ENCODE measurements at regions not wholly inside any gene's neighbourhood (a gene's known extent, or its start where the extent isn't known, plus 50 kb on each side); places are given as distances from the start of the nearest gene placed in this dataset.

- Histone ChIP-seq H3K4me1 (ENCODE audit: control insufficient read depth, low read length) (no peaks in the 10 kb centered on the region), H4K20me1 (ENCODE audit: control insufficient read depth, insufficient read depth, low read depth, low read length) (no peaks in the 10 kb centered on the region), H3K27ac (ENCODE audit: low read depth, low read length) (no peak overlapping the region), H3K79me2 (ENCODE audit: control insufficient read depth, low read length) (no peaks in the 10 kb centered on the region), H3F3A (ENCODE audit: control insufficient read depth, insufficient read depth) (no peaks in the 10 kb centered on the region), H3K4me2 (ENCODE audit: low read length) (no peak overlapping the region), H3K4me3 (ENCODE audit: low read length) (no peak overlapping the region), H3K27me3 (ENCODE audit: control insufficient read depth, low read length) (no peaks in the 10 kb centered on the region), H3K9me2 (replicated peaks; ENCODE audit: control insufficient read depth, low read length) (no peaks in the 10 kb centered on the region), H3K36me3 (ENCODE audit: control insufficient read depth, low read length) (no peaks in the 10 kb centered on the region), H3K9me3 (ENCODE audit: control insufficient read depth, insufficient read depth, low read length) (no peaks in the 10 kb centered on the region)
- no peak for TF ChIP-seq EZH2phosphoT487 (IDR thresholded peaks at IDR 0.05; ENCODE audit: borderline replicate concordance, low read length)
- TF ChIP-seq, protein P1, sequence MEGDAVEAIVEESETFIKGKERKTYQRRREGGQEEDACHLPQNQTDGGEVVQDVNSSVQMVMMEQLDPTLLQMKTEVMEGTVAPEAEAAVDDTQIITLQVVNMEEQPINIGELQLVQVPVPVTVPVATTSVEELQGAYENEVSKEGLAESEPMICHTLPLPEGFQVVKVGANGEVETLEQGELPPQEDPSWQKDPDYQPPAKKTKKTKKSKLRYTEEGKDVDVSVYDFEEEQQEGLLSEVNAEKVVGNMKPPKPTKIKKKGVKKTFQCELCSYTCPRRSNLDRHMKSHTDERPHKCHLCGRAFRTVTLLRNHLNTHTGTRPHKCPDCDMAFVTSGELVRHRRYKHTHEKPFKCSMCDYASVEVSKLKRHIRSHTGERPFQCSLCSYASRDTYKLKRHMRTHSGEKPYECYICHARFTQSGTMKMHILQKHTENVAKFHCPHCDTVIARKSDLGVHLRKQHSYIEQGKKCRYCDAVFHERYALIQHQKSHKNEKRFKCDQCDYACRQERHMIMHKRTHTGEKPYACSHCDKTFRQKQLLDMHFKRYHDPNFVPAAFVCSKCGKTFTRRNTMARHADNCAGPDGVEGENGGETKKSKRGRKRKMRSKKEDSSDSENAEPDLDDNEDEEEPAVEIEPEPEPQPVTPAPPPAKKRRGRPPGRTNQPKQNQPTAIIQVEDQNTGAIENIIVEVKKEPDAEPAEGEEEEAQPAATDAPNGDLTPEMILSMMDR (IDR thresholded peaks at IDR 0.05; ENCODE audit: low read depth, low read length, poor library complexity, severe bottlenecking): no peak
Measured at GRCh38 chr2:83006961-83007360, 1452.1 kb downstream of the SUCLG1 start.

GRCh38 chr2:83003555-83003954, 1455.5 kb downstream of the SUCLG1 start:
- no peak overlapping the region for H3K27ac ChIP-seq (ENCODE audit: low read depth, low read length)
- no peak for TF ChIP-seq EZH2phosphoT487 (IDR thresholded peaks at IDR 0.05; ENCODE audit: borderline replicate concordance, low read length)
- TF ChIP-seq, protein P1 (IDR thresholded peaks at IDR 0.05; ENCODE audit: low read depth, low read length, poor library complexity, severe bottlenecking): no peak
- no peaks in the 10 kb centered on the region for H4K20me1 ChIP-seq (ENCODE audit: control insufficient read depth, insufficient read depth, low read depth, low read length)
- no peaks in the 10 kb centered on the region for H3K79me2 ChIP-seq (ENCODE audit: control insufficient read depth, low read length)
- H3K9me2 ChIP-seq (replicated peaks; ENCODE audit: control insufficient read depth, low read length): no peaks in the 10 kb centered on the region
- H3K4me2 ChIP-seq (ENCODE audit: low read length): no peak overlapping the region
- H3K4me3 ChIP-seq (ENCODE audit: low read length): no peak overlapping the region
- no peaks in the 10 kb centered on the region for H3K36me3 ChIP-seq (ENCODE audit: control insufficient read depth, low read length)
- no peaks in the 10 kb centered on the region for H3K9me3 ChIP-seq (ENCODE audit: control insufficient read depth, insufficient read depth, low read length)
- H3F3A ChIP-seq (ENCODE audit: control insufficient read depth, insufficient read depth): no peaks in the 10 kb centered on the region
- H3K4me1 ChIP-seq (ENCODE audit: control insufficient read depth, low read length): no peaks in the 10 kb centered on the region
- no peaks in the 10 kb centered on the region for H3K27me3 ChIP-seq (ENCODE audit: control insufficient read depth, low read length)

GRCh38 chr2:83002706-83003105, 1456.4 kb downstream of the SUCLG1 start:
- no peak overlapping the region for H3K27ac ChIP-seq (ENCODE audit: low read depth, low read length)
- H3K79me2 ChIP-seq (ENCODE audit: control insufficient read depth, low read length): no peaks in the 10 kb centered on the region
- H3K9me2 ChIP-seq (replicated peaks; ENCODE audit: control insufficient read depth, low read length): no peaks in the 10 kb centered on the region
- H3K27me3 ChIP-seq (ENCODE audit: control insufficient read depth, low read length): no peaks in the 10 kb centered on the region
- H3K4me3 ChIP-seq (ENCODE audit: low read length): no peak overlapping the region
- no peaks in the 10 kb centered on the region for H3K4me1 ChIP-seq (ENCODE audit: control insufficient read depth, low read length)
- no peak overlapping the region for H3K4me2 ChIP-seq (ENCODE audit: low read length)
- no peaks in the 10 kb centered on the region for H3K9me3 ChIP-seq (ENCODE audit: control insufficient read depth, insufficient read depth, low read length)
- no peaks in the 10 kb centered on the region for H3F3A ChIP-seq (ENCODE audit: control insufficient read depth, insufficient read depth)
- no peaks in the 10 kb centered on the region for H4K20me1 ChIP-seq (ENCODE audit: control insufficient read depth, insufficient read depth, low read depth, low read length)
- TF ChIP-seq, protein P1 (IDR thresholded peaks at IDR 0.05; ENCODE audit: low read depth, low read length, poor library complexity, severe bottlenecking): no peak
- no peak for TF ChIP-seq EZH2phosphoT487 (IDR thresholded peaks at IDR 0.05; ENCODE audit: borderline replicate concordance, low read length)
- H3K36me3 ChIP-seq (ENCODE audit: control insufficient read depth, low read length): no peaks in the 10 kb centered on the region

- H3K9me2 ChIP-seq (replicated peaks; ENCODE audit: control insufficient read depth, low read length): no peaks in the 10 kb centered on the region
- H3K4me2 ChIP-seq (ENCODE audit: low read length): no peak overlapping the region
- no peak overlapping the region for H3K27ac ChIP-seq (ENCODE audit: low read depth, low read length)
- no peaks in the 10 kb centered on the region for H4K20me1 ChIP-seq (ENCODE audit: control insufficient read depth, insufficient read depth, low read depth, low read length)
- H3K27me3 ChIP-seq (ENCODE audit: control insufficient read depth, low read length): no peaks in the 10 kb centered on the region
- H3K4me3 ChIP-seq (ENCODE audit: low read length): no peak overlapping the region
- no peaks in the 10 kb centered on the region for H3F3A ChIP-seq (ENCODE audit: control insufficient read depth, insufficient read depth)
- no peaks in the 10 kb centered on the region for H3K36me3 ChIP-seq (ENCODE audit: control insufficient read depth, low read length)
- no peaks in the 10 kb centered on the region for H3K9me3 ChIP-seq (ENCODE audit: control insufficient read depth, insufficient read depth, low read length)
- TF ChIP-seq, protein P1 (IDR thresholded peaks at IDR 0.05; ENCODE audit: low read depth, low read length, poor library complexity, severe bottlenecking): no peak
- TF ChIP-seq EZH2phosphoT487 (IDR thresholded peaks at IDR 0.05; ENCODE audit: borderline replicate concordance, low read length): no peak
- no peaks in the 10 kb centered on the region for H3K79me2 ChIP-seq (ENCODE audit: control insufficient read depth, low read length)
- no peaks in the 10 kb centered on the region for H3K4me1 ChIP-seq (ENCODE audit: control insufficient read depth, low read length)
Measured at GRCh38 chr2:82998781-82999180, 1460.3 kb downstream of the SUCLG1 start.

All from DOHH2 (cell line).